ENCODE measurements at regions not wholly inside any gene's neighbourhood (a gene's known extent, or its start where the extent isn't known, plus 50 kb on each side); places are given as distances from the start of the nearest gene placed in this dataset.
A peak's percentile ranks its signal among the peaks of the same experiment; 100 is the strongest.

DNA sequence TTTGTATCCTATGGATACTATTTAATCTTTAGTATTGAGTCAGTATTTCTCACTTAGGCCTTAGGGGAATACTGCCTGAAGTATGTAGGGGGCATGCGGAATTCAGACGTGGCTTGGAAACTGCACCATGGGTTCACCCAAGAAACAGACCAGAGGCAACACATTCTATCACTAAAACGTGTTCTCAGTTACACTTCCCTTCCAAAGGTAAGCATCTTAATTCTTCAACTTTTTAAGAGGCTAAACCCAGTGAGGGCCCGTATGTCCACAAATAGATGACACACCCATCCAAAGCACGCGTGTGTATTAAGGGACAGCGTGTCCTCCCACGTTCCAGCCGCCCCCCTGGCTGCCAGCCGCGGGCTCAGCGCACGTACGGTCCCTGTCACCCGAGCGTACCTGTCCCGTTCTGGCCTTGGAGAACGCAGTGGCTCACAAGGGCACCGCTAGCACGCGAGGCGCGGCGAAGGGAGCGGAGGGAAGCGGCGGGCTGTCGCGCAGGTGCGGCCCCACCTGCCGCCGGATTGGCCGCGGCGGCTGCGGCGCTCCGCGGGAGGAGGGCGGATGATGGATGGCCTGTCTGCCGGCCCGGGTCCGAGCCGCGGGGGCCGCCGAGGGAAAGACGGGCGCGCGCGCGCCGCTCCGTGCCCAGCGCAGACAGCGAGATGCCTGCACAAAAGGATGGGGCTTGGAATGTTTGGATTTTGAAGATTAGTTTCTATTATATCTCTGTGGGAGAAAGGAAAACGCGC lies 1003.9 kb upstream of the NR2F2 start:
- Histone ChIP-seq H3K4me1 (peaks cover 9% of the 10 kb centered on the region), H3K27ac (peak overlapping the region; percentile 69), H3K36me3 (no peaks in the 10 kb centered on the region), H3K4me3 (peak overlapping the region; percentile 44), H3K27me3 (ENCODE audit: low read depth) (peaks cover 25% of the 10 kb centered on the region), H3K9me3 (no peaks in the 10 kb centered on the region)
- DNase-seq (no peak), ATAC-seq (peak; percentile 13 to 31)
- intact Hi-C loops (cut with DNase I) = no loop called here
- TF ChIP-seq, protein P1, sequence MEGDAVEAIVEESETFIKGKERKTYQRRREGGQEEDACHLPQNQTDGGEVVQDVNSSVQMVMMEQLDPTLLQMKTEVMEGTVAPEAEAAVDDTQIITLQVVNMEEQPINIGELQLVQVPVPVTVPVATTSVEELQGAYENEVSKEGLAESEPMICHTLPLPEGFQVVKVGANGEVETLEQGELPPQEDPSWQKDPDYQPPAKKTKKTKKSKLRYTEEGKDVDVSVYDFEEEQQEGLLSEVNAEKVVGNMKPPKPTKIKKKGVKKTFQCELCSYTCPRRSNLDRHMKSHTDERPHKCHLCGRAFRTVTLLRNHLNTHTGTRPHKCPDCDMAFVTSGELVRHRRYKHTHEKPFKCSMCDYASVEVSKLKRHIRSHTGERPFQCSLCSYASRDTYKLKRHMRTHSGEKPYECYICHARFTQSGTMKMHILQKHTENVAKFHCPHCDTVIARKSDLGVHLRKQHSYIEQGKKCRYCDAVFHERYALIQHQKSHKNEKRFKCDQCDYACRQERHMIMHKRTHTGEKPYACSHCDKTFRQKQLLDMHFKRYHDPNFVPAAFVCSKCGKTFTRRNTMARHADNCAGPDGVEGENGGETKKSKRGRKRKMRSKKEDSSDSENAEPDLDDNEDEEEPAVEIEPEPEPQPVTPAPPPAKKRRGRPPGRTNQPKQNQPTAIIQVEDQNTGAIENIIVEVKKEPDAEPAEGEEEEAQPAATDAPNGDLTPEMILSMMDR (IDR thresholded peaks at IDR 0.05) = no peak

DNA sequence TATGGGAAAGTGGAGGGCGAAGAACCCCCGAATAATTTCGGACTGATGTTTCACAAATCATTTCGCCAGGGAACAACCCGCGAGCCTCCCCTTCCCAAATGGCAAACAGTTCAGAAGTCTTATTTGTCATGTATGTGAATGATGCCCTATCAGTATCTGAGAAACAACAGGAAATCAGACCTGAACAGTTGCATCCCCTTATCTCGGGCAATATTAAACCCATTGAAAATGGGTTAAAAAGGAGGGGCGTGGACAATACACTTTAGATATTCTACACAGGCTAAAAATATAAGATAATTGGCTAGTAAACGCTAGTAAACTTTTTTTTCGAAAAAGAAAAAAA lies 1003.3 kb upstream of the NR2F2 start:
- Histone ChIP-seq H3K27ac (peak overlapping the region; percentile 69), H3K27me3 (ENCODE audit: low read depth) (peaks cover 25% of the 10 kb centered on the region), H3K4me3 (peak overlapping the region; percentile 44), H3K9me3 (no peaks in the 10 kb centered on the region), H3K4me1 (peaks cover 9% of the 10 kb centered on the region), H3K36me3 (no peaks in the 10 kb centered on the region)
- DNase-seq = no peak
- TF ChIP-seq, protein P1 (IDR thresholded peaks at IDR 0.05) = no peak
- intact Hi-C loops (cut with DNase I) = no loop called here
- ATAC-seq = no peak

DNA sequence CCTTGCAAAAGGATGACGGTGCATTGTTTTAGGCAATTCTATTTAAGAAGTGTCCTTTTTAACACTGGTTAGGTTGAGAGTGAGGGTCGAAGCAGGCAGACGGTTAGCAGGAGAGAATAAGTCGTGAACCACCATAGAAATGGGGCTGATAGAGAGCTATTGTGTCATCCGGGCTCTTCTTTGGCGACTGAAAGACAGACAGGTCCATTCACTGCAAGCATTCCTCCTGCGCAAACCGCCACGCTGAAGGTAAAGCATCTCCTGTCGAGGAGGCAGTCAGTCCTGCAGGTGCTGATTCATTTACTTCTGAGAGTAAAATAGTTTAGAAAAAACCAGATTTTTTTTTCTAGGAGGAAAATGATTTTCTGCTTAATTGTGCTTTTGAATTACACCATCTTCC lies 1002.8 kb upstream of the NR2F2 start:
- H3K27ac ChIP-seq = peak overlapping the region; percentile 69
- TF ChIP-seq, protein P1 (IDR thresholded peaks at IDR 0.05) = no peak
- no peaks in the 10 kb centered on the region for H3K36me3 ChIP-seq
- peaks cover 9% of the 10 kb centered on the region for H3K4me1 ChIP-seq
- no peak overlapping the region for H3K4me3 ChIP-seq
- no peaks in the 10 kb centered on the region for H3K9me3 ChIP-seq
- H3K27me3 ChIP-seq (ENCODE audit: low read depth) = peaks cover 25% of the 10 kb centered on the region
- no peak for DNase-seq
- intact Hi-C loops (cut with DNase I) = no loop called here
- no peak for ATAC-seq

DNA sequence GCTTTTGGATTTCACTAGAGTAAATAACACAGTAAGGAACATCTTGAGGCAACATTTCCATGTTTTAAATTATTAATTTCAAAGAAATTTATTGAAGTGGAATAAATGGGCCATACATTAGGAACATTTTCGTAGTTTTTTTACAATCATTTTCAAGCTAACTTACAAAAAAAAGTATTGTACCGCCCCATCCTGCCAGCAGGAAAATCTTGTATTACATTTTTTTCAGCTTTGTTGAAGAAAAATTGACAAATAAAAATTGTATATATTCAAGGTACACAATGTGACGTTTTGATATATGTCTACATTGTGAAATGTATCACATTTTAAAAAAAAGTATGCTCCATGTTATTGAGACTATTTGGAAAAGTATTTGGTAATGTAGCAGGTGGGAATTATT lies 1001.9 kb upstream of the NR2F2 start:
- H3K27me3 ChIP-seq (ENCODE audit: low read depth) = peaks cover 25% of the 10 kb centered on the region
- no peaks in the 10 kb centered on the region for H3K36me3 ChIP-seq
- no peak overlapping the region for H3K27ac ChIP-seq
- H3K4me3 ChIP-seq = no peak overlapping the region
- TF ChIP-seq, protein P1 (IDR thresholded peaks at IDR 0.05) = no peak
- no peaks in the 10 kb centered on the region for H3K9me3 ChIP-seq
- H3K4me1 ChIP-seq = peaks cover 9% of the 10 kb centered on the region
- DNase-seq (no peak), ATAC-seq (no peak)
- intact Hi-C loops (cut with DNase I) = no loop called here

DNA sequence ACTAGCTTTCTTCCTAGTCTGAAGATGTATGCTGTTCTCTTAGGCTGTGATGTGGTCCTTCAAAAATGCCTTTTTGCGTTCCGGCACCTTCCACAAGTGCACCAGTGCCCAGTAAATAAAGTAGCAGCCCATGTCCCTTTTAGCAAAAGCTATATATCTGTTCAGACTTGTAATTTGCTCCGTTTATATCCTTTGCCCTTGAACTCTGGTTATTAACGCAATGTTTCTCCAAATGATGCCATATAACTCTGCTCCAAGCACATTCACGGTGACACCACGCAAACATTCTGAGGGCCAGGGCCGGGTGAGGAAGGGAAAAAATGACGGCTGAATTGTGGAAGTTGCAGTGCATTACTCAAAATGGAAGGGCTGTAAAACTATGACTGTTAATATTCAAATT lies 1001.1 kb upstream of the NR2F2 start:
- H3K27ac ChIP-seq = peak overlapping the region; percentile 1
- DNase-seq = no peak
- no peak for ATAC-seq
- peaks cover 25% of the 10 kb centered on the region for H3K27me3 ChIP-seq (ENCODE audit: low read depth)
- H3K4me1 ChIP-seq = peaks cover 9% of the 10 kb centered on the region
- H3K36me3 ChIP-seq = no peaks in the 10 kb centered on the region
- TF ChIP-seq, protein P1 (IDR thresholded peaks at IDR 0.05) = no peak
- H3K4me3 ChIP-seq = no peak overlapping the region
- H3K9me3 ChIP-seq = no peaks in the 10 kb centered on the region
- intact Hi-C loops (cut with DNase I) = no loop called here

Data from lower lobe of right lung (tissue), 2 donors.